ENCODE measurements at regions not wholly inside any gene's neighbourhood (a gene's known extent, or its start where the extent isn't known, plus 50 kb on each side); places are given as distances from the start of the nearest gene placed in this dataset.
A peak's percentile ranks its signal among the peaks of the same experiment; 100 is the strongest.
"Not testable (repeated sequence)": the region's sequence is repeated elsewhere in the genome, so short reads cannot be mapped to it uniquely, and the experiment has no call there.

DNA sequence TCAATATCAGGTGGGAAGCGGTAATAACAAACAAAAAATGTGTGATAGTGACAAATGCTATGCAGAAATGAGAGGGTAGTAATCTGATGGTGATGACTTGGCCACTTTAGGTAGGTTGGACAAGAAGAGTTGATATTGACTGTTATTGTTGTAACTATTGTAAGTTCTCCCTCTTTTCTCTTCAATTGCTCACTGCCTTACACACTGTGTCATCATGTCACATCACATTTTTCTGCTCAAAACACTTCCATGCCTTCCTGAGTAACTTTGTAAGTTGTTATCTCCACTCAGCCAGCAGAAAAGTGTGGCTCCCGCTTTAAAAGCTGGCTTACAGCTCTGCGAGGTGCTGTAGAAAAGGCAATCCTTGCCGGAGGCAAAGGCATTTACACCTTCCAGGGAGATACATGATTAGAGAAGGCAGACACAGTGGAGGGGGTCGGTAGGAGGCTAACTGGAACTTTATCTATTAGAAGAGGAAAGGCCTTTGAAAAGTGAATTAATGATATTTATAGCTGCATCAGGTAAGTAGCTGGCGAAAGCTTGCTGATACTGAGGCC is 85.2 kb upstream of the CLINT1 start:
- DNase-seq (ENCODE audit: low read depth) = no peak

DNA sequence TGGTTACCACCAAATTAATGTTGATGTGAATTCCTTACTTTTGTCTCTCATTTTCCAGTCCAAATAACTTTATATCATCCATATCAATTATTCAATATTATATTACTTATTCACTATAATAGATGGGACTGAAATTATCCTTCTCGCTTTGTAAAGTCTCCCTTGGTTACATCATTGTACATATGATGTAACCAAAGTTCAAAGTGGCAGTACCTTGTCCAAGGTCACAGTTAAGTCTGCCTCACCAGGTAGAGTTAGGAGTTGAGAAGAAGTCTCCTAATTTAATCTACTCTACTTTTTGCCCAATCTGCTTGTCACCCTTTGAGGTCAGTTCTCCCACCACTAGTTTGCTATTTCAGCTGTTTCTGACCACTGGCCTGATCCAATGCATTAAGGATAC is 83.7 kb upstream of the CLINT1 start:
- DNase-seq (ENCODE audit: low read depth) = no peak

DNA sequence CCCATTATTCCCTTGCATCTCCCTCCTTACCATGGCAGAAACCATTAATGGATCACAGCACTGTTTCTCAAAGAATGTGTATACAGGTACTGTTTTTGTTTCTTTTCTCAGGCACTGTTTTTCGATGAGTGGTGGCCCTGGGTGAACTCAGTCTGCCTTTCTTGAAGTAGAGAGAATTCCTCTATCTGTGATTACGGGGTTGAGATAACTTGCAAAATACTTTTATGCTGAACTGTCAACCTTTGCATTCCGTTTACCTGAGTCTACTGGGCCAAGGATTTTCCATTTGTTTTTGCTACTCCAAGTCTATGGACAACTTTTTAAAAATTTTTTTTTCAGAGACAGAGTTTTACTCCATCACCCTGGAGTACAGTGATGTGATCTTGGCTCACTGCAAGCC is 82.7 kb upstream of the CLINT1 start:
- DNase-seq (ENCODE audit: low read depth) = no peak

DNA sequence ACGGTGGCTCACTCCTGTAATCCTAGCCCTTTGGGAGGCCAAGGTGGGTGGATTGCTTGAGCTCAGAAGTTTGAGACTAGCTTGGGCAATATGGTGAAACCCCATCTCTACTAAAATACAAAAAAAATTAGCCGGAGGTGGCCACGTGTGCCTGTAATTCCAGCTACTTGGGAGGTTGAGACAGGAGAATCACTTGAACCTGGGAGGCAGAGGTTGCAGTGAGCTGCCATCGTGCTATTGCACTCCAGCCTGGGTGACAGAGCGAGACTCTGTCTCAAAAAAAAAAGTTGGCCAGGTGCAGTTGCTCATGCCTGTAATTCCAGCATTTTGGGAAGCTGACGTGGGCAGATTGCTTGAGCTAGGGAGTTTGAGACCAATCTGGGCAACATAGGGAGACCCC is 79.2 kb upstream of the CLINT1 start:
- not testable (repeated sequence) for DNase-seq (ENCODE audit: low read depth)

DNA sequence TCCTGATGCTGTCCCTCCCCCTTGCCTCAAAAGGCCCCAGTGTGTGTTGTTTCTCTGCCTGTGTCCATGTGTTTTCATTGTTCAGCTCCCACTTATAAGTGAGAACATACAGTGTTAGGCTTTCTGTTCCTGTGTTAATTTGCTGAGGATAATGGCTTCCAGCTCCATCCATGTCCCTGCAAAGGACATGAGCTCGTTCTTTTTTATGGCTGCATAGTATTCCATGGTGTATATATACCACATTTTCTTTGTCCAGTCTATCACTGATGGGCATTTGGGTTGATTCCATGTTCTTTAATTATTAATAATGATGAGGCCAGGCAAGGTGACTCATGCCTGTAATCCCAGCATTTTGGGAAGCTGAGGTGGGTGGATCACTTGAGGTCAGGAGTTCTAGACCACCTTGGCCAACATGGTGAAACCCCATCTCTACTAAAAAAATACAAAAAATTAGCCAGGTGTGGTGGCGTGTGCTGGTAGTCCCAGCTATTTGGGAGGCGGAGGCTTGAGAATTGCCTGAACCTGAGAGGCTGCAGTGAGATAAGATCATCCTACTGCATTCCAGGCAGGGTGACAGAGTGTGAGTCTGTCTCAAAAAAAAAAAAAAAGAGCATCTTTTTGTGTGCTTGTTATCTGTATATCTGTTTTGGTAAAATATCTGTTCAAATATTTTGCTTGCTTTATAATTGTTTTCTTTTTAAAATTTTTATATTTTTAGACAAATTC is 78.0 kb upstream of the CLINT1 start:
- DNase-seq (ENCODE audit: low read depth) = not testable (repeated sequence)

DNA sequence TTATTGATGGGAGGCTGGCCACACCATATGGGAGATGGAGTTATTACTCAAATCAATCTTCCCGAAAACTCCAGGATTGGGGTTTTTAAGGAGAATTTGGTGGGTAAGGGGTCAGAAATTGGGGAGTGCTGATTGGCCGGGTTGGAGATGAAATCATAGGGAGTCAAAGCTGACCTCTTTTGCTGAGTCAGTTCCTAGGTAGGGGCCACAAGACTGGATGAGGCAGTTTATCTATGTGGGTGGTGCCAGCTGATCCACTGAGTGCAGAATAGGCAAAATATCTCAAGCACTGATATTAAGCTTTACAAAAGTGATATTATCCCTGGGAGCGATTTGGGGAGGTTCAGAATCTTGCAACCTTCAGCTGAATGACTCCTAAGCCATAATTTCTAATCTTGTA is 75.7 kb upstream of the CLINT1 start:
- DNase-seq (ENCODE audit: low read depth) = no peak

DNA sequence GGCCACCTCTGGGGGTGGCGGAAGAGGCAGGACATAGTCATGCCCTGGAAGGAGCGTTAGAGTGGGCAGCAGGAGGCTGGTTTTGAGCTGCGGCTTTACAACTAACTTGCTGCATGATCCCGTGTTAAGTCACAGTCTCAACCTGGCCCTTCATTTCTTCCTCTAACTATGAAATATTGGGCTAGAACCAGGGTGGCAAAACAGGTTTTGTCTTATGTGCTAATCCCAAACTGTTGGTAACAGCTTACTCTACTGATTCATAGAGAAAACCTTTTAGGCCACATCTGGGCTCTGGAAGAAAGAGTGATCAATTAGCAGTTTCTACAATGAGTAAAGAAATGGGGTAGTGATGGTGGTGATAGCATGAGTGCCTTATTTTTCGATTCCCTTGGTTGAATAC is 74.1 kb upstream of the CLINT1 start:
- DNase-seq (ENCODE audit: low read depth) = no peak

DNA sequence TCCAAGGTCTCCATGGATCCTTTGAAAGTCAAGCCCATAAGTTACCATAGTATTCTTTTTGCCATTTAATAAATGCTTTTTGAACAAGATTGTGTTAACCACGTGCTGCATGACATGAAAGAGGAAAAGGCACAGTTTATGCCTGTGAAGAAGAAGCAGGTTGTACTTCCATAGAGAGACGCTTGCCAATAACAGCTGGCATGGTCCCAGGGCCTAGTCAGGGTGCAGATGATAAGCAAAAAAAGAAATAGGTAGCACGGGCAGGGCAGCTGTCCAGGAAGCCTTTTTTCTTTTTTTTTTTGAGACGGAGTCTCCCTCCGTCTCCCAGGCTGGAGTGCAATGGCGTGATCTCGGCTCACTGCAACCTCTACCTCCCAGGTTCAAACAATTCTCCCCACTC is 71.8 kb upstream of the CLINT1 start:
- no peak for DNase-seq (ENCODE audit: low read depth)

DNA sequence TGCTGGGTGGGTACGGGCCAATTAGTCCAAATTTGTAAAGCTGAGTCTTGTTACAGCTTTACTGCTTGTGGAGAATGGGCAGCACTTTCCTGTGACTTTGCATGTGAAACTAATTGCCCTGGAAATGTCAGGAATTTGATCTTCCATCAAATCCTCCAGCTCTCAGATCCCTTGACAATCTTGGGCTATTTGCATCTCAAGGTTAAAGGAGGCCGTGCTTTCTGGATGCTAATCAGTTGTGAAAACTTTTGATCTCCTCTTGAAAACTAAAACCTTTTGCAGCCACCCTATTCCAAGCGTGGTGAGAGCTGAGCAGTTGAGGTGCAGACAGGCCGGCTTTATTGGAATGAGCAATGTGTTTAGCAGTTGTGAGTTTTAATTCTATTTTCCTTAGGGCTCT is 68.0 kb upstream of the CLINT1 start:
- DNase-seq (ENCODE audit: low read depth) = no peak

DNA sequence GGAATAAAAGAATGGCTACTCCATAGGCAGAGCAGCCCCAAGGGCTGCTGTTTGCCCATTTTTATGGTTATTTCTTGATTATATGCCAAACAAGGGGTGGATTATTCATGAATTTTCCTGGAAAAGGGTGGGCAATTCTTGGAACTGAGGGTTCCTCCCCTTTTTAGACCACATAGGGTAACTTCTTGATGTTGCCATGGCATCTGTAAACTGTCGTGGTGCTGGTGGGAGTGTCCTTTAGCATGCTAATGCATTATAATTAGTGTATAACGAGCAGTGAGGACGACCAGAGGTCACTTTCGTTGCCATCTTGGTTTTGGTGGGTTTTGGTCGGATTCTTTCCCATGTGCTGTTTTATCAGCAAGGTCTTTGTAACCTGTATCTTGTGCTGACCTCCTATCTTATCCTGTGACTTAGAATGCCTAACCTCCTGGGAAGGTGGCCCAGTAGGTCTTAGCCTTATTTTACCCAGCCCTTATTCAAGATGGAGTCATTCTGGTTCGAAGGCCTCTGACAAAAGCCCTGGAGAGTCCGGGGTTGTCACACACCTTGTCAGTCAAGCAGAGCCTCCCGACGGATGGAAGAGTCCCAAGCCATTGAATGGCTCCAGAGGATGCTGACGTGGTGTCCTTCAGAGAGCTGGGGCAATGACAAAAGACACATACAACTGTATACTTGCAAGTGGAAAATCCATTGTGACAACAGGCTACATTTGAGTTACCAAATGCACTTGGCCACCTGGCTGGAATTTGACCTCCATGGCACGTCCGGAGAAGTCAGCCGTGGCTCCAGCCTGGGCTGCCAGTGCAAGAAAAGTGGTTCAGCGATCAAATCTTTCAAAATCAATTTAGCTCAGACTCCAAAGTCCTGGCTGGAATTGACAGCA is 67.1 kb upstream of the CLINT1 start:
- DNase-seq (ENCODE audit: low read depth) = no peak

DNA sequence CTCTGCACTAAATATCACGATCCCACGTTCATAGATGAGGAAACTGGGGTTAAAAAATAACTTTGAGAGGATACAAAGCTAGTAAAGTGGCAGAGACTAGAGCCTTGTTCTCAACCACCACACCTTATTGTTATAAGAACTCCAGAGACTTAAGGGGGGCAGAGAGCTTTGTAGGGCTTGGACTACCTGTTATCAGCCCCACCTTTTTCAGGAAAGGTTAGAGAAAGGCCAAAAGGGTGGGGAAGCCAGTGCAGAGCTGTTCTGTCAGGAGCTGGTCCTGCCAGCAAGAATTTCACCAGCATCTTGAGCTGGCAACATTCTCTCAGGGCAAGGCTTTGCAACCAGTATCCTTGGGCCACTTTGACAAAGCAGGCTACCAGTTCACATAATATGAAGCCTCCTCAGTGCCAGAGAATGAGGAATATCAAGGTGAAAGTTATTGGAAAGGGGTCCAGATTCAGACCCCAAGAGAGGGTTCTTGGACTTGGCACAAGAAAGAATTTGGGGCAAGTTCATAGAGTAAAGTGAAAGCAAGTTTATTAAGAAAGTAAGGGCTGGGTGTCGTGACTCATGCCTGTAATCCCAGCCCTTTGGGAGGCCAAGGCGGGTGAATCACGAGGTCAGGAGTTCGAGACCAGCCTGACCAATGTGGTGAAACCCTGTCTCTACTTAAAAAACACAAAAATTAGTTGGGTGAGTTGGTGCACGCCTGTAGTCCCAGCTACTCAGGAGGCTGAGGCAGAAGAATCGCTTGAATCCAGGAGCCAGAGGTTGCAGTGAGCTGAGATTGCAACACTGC is 66.2 kb upstream of the CLINT1 start:
- DNase-seq (ENCODE audit: low read depth) = no peak

DNA sequence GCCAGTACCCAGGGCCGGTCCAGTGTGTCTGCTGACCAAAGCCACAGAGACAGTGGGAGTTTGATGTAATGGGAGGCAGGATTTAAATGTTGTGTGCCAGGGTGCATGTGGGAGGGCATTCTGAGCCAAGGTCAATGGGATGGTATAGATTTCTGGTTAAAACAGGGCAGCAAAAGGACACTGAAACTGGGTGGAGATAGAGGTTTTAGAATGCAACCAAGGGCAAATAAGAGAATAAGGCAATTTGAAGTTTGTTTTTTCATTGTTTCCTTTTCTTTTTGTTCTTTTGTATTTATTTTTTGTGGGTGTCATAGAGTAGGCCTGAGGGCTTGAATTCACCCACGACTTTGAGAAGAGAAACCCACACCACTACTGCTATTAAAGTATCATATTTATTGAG is 65.5 kb upstream of the CLINT1 start:
- no peak for DNase-seq (ENCODE audit: low read depth)

DNA sequence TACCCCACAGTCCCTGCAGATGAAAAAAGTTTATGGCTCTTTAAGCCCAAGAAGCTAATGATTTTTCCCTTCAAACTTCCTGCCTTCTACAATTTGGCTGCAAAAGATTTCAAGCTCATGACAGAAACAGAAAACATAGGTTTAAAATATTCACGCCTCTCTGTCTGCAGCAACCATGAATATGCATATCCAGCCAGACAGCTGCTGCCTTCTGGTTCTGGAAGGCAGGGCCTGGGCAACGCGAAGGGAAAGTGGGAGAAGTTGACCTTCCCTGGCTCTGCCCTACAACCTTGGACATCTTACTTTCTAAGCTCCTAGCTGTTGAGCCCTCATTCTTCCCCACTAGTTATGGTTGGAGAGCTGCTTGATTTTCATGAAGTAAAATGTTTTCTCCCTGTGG is 64.8 kb upstream of the CLINT1 start:
- DNase-seq (ENCODE audit: low read depth) = no peak

DNA sequence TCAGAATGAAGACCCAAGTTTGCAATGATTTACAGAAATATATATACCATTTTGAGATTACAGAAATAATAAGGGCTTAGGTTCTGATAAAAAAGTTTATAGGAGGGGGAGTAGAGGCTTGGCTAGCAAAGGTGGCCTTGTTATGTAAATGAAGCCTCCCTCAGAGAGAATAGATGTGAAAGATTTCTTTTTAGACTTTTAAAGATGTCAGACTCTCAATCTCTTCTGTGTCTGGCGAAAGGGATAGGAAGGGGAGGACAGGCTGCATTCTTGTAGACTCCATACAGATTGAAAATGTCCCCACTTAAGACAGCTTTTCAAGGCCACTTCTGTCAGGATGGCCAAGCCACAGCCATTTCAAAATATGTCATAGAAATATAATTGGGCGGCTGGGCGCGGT is 63.1 kb upstream of the CLINT1 start:
- no peak for DNase-seq (ENCODE audit: low read depth)

DNA sequence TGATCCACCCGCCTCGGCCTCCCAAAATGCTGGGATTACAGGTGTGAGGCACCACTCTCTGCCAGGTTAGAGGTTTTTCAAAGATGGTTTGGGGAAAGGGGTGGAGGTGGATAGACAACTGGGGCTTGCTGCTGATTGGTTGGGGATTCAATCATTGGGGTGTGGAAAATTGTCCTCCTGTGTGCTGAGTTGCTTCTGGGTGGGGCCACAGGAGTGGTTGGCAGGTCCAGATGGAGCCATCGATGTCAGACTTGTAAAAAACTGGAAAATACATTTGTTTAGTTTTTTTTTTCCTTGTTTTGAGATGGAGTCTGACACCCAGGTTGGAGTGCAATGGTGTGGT is 61.9 kb upstream of the CLINT1 start:
- no peak for DNase-seq (ENCODE audit: low read depth)

DNA sequence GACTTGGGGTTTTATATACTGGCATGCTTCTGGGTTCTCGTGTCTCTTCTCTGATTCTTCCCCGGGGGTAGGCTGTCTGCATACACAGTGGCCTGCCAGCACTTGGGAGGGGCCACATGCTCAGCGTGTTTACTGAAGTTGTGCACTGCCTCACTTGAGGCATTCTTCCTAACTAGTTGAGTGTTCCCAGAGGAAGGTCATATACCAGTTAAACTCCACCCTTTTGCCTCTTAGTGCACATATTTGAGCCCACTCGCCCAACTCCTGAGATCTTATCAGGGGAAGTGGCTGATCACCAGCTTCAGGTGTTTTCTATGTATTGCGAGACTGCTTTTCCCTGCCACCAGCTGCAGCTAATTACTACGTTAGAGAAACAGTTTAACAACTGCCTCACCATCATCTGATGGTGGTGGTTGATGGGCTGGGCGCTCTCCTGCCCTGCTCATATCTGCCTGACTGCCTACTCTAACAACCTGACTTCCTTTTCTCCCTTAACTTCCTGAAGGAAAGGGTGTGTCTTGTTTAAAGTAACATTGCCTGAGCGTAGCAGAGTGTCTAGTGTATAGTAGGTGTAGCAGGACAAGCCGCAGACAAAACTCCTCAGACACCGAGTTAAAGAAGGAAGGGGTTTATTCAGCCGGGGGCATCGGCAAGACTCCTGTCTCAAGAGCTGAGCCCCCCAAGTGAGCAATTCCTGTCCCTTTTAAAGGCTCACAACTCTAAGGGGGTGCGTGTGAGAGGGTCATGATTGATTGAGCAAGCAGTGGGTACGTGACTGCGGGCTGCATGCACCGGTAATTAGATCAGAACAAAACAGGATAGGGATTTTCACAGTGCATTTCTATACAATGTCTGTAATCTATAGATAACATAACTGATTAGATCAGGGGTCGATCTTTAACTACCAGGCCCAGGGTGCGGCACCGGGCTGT is 60.1 kb upstream of the CLINT1 start:
- DNase-seq (ENCODE audit: low read depth) = no peak

DNA sequence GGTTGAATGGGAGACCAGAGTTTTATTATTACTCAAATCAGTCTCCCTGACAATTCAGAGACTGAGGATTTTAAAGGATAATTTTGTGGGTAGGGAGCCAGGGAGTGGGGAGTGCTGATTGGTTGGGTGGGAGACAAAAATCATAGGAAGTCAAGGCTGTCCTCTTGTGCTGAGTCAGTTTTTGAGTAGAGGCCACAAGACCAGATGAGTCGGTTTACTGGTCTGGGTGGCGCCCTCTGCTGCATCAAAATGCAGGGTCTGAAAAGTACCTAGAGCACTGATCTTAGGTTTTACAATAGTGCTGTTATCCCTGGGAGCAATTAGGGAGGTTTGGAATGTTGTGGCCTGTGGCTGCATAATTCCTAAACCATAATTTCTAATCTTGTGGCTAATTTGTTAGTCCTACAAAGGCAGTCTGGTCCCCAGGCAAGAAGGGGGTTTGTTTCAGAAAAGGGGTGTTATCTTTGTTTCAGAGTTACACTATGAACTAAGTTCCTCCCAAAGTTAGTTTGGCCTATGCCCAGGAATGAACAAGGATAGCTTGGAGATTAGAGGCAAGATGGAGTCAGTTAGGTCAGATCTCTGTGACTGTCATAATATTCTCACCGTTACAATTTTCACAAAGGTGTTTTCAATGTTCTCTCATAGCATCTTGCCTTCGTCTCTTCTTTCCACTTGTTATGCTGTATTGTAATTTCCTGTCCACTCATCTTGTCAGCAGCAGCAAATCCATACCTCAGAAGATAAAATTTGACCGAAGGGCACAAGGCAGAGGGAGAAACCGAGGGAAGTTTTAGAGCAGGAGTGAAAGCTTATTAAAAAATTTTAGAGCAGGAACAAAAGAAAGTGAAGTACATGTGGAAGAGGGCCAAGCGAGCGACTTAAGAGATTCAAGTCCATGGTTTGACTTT is 59.2 kb upstream of the CLINT1 start:
- peak; percentile 41 for DNase-seq (ENCODE audit: low read depth)

DNA sequence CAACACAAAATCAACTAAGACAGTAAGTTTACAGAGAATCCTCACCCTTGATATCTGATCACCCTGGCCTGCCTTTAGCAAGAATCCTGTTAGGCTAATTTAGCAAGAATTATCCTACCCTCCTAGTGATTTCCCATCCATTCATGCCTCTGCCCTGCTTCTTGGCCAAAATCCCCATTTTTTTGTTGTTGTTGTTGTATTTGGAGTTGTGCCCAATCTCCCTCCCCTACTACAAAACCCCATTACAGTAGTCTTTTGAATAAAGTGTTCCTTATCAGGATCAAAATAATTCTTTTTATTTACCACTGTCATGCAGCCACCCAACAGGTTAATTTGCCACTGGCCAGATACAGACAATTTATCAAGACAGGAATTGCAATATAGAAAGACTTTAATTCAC is 58.5 kb upstream of the CLINT1 start:
- no peak for DNase-seq (ENCODE audit: low read depth)

DNA sequence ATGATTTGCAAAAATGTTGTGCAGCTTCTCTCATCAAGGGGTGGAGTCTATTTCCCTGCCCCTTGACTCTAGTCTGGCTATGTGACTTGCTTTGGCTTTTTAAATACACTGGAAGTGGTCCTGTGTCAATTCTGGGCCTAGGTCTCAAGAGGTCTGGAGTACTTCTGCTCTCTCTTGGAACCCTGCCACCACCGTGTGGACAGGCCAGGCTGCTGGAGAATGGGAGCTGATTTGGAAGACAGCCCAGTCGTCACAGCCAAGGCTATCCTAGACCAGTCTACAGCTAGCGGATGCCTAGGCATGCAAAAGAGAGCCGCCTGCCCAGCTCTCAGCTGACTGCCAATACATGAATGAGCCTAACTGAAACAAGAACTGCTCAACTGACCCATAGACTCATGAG is 56.7 kb upstream of the CLINT1 start:
- DNase-seq (ENCODE audit: low read depth) = no peak

DNA sequence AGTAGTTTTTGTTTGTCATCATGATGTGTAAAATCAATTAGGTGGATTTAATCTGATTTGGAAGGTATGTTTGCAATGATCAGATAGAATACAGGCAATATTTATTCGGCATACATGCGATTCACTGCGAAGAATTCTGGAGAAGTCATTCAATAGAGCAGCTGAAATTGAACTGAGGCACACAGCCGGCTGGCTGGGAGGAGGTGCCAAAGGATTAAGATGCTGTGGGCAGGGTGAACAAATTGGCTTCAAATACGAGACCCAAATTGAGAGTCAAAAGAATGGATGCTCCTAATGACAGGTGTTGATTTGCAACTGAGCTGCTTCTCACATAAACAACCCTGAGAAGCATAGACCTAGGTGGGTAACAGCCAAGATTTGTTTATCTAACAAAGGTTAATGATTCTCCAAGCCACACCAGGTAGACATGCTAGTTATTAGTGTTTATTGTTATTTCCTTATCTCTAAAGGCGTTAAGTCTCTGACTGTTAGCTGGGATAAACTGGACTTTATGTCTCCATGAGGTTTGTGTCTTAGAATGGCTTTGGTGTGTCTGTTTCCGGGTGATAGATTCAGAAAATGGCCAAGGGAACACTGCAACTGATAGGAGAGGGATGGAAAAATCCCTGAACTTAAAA is 55.3 kb upstream of the CLINT1 start:
- DNase-seq (ENCODE audit: low read depth) = no peak
